ENCODE measurements at regions not wholly inside any gene's neighbourhood (a gene's known extent, or its start where the extent isn't known, plus 50 kb on each side); places are given as distances from the start of the nearest gene placed in this dataset.
A peak's percentile ranks its signal among the peaks of the same experiment; 100 is the strongest.
"Not testable (repeated sequence)": the region's sequence is repeated elsewhere in the genome, so short reads cannot be mapped to it uniquely, and the experiment has no call there.

DNA sequence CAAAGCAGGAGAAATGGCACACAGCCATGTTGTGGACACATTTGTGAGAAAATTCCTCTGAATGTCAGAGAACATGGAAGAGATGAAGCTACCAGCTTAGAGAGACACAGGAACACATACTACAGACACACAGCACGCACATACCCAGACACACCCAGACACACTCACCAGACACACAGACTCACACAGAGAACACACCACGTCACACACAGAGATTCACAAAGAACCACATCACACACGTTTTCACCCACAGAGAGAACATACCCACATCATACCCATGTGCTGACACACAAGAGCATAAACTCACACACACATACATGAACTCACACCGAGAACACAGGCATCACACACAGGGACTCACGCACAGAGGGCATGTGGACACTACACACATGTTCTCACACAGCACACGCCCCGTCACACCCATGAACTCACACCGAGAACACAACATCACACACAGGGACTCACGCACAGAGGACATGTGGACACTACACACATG lies 124.9 kb downstream of the METRNL start:
- DNase-seq: no peak

- not testable (repeated sequence) for DNase-seq
Measured at GRCh38 chr17:83204736-83205386, 125.5 kb downstream of the METRNL start.

DNA sequence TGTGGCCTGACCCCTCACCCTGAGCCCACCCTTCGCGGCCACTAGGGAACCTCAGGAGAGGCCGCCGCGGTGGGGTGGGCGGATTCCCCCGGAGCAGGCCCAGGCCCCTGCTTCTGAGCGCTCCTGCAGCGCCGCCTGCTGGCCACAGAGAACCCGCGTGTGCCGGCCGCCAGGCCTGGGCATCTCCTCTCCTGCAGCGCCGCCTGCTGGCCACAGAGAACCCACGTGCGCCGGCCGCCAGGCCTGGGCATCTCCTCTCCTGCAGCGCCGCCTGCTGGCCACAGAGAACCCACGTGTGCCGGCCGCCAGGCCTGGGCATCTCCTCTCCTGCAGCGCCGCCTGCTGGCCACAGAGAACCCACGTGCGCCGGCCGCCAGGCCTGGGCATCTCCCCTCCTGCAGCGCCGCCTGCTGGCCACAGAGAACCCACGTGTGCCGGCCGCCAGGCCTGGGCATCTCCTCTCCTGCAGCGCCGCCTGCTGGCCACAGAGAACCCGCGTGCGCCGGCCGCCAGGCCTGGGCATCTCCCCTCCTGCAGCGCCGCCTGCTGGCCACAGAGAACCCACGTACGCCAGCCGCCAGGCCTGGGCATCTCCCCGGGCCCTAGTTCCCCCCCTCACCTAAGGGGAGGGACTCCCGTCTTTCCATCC lies 126.1 kb downstream of the METRNL start:
- not testable (repeated sequence) for DNase-seq

GRCh38 chr17:83206036-83206394 lies 126.6 kb downstream of the METRNL start:
- not testable (repeated sequence) for DNase-seq

DNA sequence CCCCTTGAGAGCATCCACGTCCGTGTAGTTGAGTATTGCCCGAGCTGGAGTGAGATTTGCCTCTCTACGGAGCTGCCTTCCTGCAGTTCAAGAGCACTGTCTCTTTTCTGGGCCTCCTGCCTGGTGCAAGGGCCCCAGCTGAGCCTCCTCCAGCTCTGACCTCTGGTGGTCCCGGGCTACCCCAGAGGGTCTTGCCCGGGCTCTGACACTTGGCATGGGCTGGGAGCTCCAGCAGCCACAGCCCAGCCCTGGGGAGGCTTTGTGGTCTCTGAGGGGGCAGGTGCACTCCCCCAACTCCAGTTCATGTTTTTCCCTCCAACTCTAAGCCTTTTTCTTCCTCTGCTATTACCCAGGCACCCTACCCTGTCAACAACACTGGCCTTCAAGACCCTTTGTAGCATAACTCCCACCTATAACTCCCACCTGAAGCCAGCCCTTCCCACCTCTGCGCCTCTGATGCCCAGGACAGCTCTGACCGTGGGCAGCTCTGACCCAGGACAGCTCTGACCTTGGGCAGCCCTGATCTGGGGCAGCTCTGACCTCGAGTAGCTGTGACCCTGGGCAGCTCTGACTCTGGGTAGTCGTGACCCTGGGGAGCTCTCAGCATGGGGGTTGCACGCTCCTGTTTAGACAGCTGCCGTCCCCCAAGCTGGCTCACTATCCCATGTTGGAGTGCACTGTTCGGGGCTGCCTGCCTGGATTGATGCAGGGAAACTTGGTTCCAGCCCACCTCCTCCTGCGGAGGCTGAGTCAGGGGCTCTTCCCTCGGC lies 127.6 kb downstream of the METRNL start:
- not testable (repeated sequence) for DNase-seq

DNA sequence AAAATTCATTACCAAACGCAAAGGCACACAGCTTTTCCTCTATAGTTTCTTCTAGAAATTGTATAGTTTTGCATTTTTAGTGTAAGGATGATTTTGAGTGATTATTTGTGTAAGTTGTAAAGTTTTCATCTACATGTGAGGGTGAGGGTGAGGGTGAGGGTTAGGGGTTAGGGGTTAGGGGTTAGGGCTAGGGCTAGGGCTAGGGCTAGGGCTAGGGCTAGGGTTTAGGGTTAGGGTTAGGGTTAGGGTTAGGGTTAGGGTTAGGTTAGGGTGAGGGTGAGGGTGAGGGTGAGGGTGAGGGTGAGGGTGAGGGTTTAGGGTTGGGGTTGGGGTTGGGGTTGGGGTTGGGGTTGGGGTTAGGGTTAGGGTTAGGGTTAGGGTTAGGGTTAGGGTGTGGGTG lies 167.6 kb downstream of the METRNL start:
- DNase-seq: peak; percentile 75

Measured in hindlimb muscle (tissue), 1 donor.